GM12878 (cell line): ENCODE measurements at regions not wholly inside any gene's neighbourhood (a gene's known extent, or its start where the extent isn't known, plus 50 kb on each side); places are given as distances from the start of the nearest gene placed in this dataset.

Experiments
- CEBPB ChIP-seq, 2 experiments: fragments of 150-350 bp in 1 of 2; IDR thresholded peaks; 2 replicates each; pipeline ENCODE4 v1.6.1; 2012 to 2014; ENCODE audit warnings: low read depth in 2 of 2, low read length in 2 of 2, borderline replicate concordance in 1 of 2, inconsistent platforms in 1 of 2
- NFYB ChIP-seq: IDR thresholded peaks from 2 replicates; pipeline ENCODE4 v1.6.1; 2011; ENCODE audit warnings: low read depth, mild to moderate bottlenecking, low read length, improper control_type of control experiment, moderate library complexity; ENCODE audit not compliant: insufficient read depth
- POLR2A ChIP-seq: IDR thresholded peaks from 2 replicates; pipeline ENCODE4 v1.6.1; 2011; ENCODE audit warnings: low read depth, mild to moderate bottlenecking, low read length
- RFX5 ChIP-seq: IDR thresholded peaks from 2 replicates; pipeline ENCODE4 v1.6.1; 2011; ENCODE audit warnings: low read depth, low read length, improper control_type of control experiment
- SMARCA5 ChIP-seq: fragments of 450-650 bp; IDR thresholded peaks from 2 replicates; pipeline ENCODE4 v1.6.1; 2017; ENCODE audit warnings: mild to moderate bottlenecking
- SP1 ChIP-seq: IDR thresholded peaks from one replicate; pipeline ENCODE4 v1.6.1; 2011; ENCODE audit warnings: low read depth, low read length
- TF ChIP-seq, protein P1 (sequence below), 3 experiments: IDR thresholded peaks in 2 of 3; conservative IDR thresholded peaks in 1 of 3; 2 replicates each; pipeline ENCODE4 v1.5.1; 2011; ENCODE audit warnings: low read depth in 3 of 3, low read length in 3 of 3, mild to moderate bottlenecking in 3 of 3, control low read depth in 2 of 3, moderate library complexity in 2 of 3, inconsistent platforms in 1 of 3, mixed read lengths in 1 of 3; ENCODE audit not compliant: control insufficient read depth in 2 of 3, insufficient read depth in 1 of 3; ENCODE audit errors: extremely low read depth in 1 of 3
- TF ChIP-seq, protein P2 (sequence below): IDR thresholded peaks from 2 replicates; pipeline ENCODE4 v1.6.1; 2011; ENCODE audit warnings: low read depth, mild to moderate bottlenecking, low read length, moderate library complexity, borderline replicate concordance; ENCODE audit errors: extremely low read depth
- TF ChIP-seq, protein P3 (sequence below): fragments of 450-650 bp; formaldehyde crosslinking; IDR thresholded peaks from 2 replicates; pipeline ENCODE4 v1.4.0; 2020; ENCODE audit warnings: mild to moderate bottlenecking, moderate library complexity
- TF ChIP-seq, protein P4 (sequence below): fragments of 450-650 bp; formaldehyde crosslinking; IDR thresholded peaks from 2 replicates; pipeline ENCODE4 v1.4.0; 2022; ENCODE audit warnings: mild to moderate bottlenecking, moderate library complexity

DNA sequence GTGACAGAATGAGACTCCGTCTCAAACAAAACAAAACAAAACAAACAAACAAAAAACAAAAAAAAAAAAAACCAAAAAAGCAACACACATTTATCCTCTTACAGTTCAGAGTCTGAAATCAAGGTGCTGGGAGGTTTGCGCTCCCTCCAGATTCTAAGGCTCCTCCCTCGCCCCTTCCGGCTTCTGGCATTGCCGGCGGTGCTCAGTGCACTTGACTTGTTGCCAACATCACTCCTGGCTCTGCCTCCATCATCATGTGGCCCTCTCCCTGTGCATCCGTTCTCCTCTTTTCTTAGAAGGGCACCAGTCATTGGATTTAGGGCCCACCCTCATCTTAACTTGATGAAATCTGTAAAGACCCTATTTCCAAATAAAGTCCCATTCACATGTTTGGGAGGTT lies 73.8 kb downstream of the RBFOX3 start:
- TF ChIP-seq, protein P1, sequence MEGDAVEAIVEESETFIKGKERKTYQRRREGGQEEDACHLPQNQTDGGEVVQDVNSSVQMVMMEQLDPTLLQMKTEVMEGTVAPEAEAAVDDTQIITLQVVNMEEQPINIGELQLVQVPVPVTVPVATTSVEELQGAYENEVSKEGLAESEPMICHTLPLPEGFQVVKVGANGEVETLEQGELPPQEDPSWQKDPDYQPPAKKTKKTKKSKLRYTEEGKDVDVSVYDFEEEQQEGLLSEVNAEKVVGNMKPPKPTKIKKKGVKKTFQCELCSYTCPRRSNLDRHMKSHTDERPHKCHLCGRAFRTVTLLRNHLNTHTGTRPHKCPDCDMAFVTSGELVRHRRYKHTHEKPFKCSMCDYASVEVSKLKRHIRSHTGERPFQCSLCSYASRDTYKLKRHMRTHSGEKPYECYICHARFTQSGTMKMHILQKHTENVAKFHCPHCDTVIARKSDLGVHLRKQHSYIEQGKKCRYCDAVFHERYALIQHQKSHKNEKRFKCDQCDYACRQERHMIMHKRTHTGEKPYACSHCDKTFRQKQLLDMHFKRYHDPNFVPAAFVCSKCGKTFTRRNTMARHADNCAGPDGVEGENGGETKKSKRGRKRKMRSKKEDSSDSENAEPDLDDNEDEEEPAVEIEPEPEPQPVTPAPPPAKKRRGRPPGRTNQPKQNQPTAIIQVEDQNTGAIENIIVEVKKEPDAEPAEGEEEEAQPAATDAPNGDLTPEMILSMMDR (IDR thresholded peaks at IDR 0.05 in 2 of 3, conservative IDR thresholded peaks at IDR 0.05 in 1 of 3; ENCODE audit: control insufficient read depth in 2 of 3, extremely low read depth in 1 of 3, insufficient read depth in 1 of 3, low read depth in 3 of 3, low read length in 3 of 3), result no peak
- TF ChIP-seq, protein P2, sequence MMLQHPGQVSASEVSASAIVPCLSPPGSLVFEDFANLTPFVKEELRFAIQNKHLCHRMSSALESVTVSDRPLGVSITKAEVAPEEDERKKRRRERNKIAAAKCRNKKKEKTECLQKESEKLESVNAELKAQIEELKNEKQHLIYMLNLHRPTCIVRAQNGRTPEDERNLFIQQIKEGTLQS, result no peak
- no peak for TF ChIP-seq CEBPB (IDR thresholded peaks at IDR 0.05; ENCODE audit: borderline replicate concordance in 1 of 2, low read depth in 2 of 2, low read length in 2 of 2)
- TF ChIP-seq, protein P3, sequence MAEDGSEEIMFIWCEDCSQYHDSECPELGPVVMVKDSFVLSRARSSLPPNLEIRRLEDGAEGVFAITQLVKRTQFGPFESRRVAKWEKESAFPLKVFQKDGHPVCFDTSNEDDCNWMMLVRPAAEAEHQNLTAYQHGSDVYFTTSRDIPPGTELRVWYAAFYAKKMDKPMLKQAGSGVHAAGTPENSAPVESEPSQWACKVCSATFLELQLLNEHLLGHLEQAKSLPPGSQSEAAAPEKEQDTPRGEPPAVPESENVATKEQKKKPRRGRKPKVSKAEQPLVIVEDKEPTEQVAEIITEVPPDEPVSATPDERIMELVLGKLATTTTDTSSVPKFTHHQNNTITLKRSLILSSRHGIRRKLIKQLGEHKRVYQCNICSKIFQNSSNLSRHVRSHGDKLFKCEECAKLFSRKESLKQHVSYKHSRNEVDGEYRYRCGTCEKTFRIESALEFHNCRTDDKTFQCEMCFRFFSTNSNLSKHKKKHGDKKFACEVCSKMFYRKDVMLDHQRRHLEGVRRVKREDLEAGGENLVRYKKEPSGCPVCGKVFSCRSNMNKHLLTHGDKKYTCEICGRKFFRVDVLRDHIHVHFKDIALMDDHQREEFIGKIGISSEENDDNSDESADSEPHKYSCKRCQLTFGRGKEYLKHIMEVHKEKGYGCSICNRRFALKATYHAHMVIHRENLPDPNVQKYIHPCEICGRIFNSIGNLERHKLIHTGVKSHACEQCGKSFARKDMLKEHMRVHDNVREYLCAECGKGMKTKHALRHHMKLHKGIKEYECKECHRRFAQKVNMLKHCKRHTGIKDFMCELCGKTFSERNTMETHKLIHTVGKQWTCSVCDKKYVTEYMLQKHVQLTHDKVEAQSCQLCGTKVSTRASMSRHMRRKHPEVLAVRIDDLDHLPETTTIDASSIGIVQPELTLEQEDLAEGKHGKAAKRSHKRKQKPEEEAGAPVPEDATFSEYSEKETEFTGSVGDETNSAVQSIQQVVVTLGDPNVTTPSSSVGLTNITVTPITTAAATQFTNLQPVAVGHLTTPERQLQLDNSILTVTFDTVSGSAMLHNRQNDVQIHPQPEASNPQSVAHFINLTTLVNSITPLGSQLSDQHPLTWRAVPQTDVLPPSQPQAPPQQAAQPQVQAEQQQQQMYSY (CRISPR knock-in tag), result no peak
- TF ChIP-seq SMARCA5, result no peak
- no peak for TF ChIP-seq NFYB
- no peak for TF ChIP-seq RFX5
- TF ChIP-seq POLR2A, result no peak
- TF ChIP-seq, protein P4, sequence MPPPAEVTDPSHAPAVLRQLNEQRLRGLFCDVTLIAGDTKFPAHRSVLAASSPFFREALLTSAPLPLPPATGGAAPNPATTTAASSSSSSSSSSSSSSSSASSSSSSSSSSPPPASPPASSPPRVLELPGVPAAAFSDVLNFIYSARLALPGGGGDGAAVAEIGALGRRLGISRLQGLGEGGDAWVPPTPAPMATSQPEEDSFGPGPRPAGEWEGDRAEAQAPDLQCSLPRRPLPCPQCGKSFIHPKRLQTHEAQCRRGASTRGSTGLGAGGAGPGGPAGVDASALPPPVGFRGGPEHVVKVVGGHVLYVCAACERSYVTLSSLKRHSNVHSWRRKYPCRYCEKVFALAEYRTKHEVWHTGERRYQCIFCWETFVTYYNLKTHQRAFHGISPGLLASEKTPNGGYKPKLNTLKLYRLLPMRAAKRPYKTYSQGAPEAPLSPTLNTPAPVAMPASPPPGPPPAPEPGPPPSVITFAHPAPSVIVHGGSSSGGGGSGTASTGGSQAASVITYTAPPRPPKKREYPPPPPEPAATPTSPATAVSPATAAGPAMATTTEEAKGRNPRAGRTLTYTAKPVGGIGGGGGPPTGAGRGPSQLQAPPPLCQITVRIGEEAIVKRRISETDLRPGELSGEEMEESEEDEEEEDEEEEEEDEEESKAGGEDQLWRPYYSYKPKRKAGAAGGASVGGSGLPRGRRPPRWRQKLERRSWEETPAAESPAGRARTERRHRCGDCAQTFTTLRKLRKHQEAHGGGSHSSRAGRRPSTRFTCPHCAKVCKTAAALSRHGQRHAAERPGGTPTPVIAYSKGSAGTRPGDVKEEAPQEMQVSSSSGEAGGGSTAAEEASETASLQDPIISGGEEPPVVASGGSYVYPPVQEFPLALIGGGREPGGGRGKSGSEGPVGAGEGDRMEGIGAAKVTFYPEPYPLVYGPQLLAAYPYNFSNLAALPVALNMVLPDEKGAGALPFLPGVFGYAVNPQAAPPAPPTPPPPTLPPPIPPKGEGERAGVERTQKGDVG (CRISPR knock-in tag), result no peak
- no peak for TF ChIP-seq SP1
